HG03103 (cell line): ENCODE measurements at regions not wholly inside any gene's neighbourhood (a gene's known extent, or its start where the extent isn't known, plus 50 kb on each side); places are given as distances from the start of the nearest gene placed in this dataset.

Experiments used
- ATAC-seq: cut with Tn5 transposase; IDR thresholded peaks from one replicate; pipeline ENCODE4 v1.9.1; 2021; ENCODE audit warnings: low read depth; ENCODE audit not compliant: unreplicated experiment

- no peak for ATAC-seq
These were observed 165.9 kb upstream of the PREP start for GRCh38 chr6:105568751-105569150.

- ATAC-seq: no peak
These were observed 165.3 kb upstream of the PREP start for GRCh38 chr6:105568142-105568541.

- no peak for ATAC-seq
These were observed 164.3 kb upstream of the PREP start for GRCh38 chr6:105567140-105567539.

- no peak for ATAC-seq
These were observed 163.6 kb upstream of the PREP start for GRCh38 chr6:105566503-105566902.

GRCh38 chr6:105564121-105564902 lies 161.4 kb upstream of the PREP start:
- no peak for ATAC-seq

- ATAC-seq: no peak
These were observed 159.1 kb upstream of the PREP start for GRCh38 chr6:105562027-105562426.

- ATAC-seq: no peak
These were observed 158.6 kb upstream of the PREP start for GRCh38 chr6:105561486-105561885.

- peak; percentile 88 for ATAC-seq
These were observed 157.8 kb upstream of the PREP start for GRCh38 chr6:105560611-105561066.

- no peak for ATAC-seq
These were observed 154.4 kb upstream of the PREP start for GRCh38 chr6:105557291-105557690.

GRCh38 chr6:105553171-105553570 lies 150.3 kb upstream of the PREP start:
- no peak for ATAC-seq

GRCh38 chr6:105550955-105551620 lies 148.2 kb upstream of the PREP start:
- ATAC-seq: no peak

- no peak for ATAC-seq
These were observed 143.9 kb upstream of the PREP start for GRCh38 chr6:105546754-105547153.

GRCh38 chr6:105545947-105546731 lies 143.3 kb upstream of the PREP start:
- no peak for ATAC-seq

GRCh38 chr6:105545228-105545920 lies 142.5 kb upstream of the PREP start:
- ATAC-seq: no peak

GRCh38 chr6:105539911-105540310 lies 137.0 kb upstream of the PREP start:
- ATAC-seq: no peak

- ATAC-seq: no peak
These were observed 135.2 kb upstream of the PREP start for GRCh38 chr6:105537981-105538578.

- ATAC-seq: no peak
These were observed 134.1 kb upstream of the PREP start for GRCh38 chr6:105536961-105537360.

- ATAC-seq: no peak
These were observed 130.4 kb upstream of the PREP start for GRCh38 chr6:105533301-105533700.

GRCh38 chr6:105526225-105526872 lies 123.5 kb upstream of the PREP start:
- ATAC-seq: no peak
